ENCODE measurements at regions not wholly inside any gene's neighbourhood (a gene's known extent, or its start where the extent isn't known, plus 50 kb on each side); places are given as distances from the start of the nearest gene placed in this dataset.
"Not testable (repeated sequence)": the region's sequence is repeated elsewhere in the genome, so short reads cannot be mapped to it uniquely, and the experiment has no call there.

GRCh38 chr2:64937314-64937686 lies 51.9 kb upstream of the SLC1A4 start:
- not testable (repeated sequence) for H3K4me3 Mint-ChIP-seq, H3K27ac Mint-ChIP-seq
- peaks cover 21% of the 10 kb centered on the region for H3K4me1 Mint-ChIP-seq

GRCh38 chr2:64937687-64938491 lies 51.3 kb upstream of the SLC1A4 start:
- Mint-ChIP-seq H3K9me3 (peaks cover 11% of the 10 kb centered on the region), H3K4me1 (peaks cover 22% of the 10 kb centered on the region), H3K4me3 (no peak overlapping the region), H3K36me3 (no peaks in the 10 kb centered on the region), H3K27me3 (peaks cover 14% of the 10 kb centered on the region), H3K27ac (no peak overlapping the region)
- no peak for DNase-seq
- CTCF ChIA-PET: interaction anchor here (0.8 to 1.3 kb wide), 4 partner anchors 9 to 94 kb away, joined by 3 read pairs; no protein-coding TSS in a partner anchor

More at GRCh38 chr2:64937314-64937686, 51.9 kb upstream of the SLC1A4 start:
- H3K27me3 Mint-ChIP-seq: peaks cover 18% of the 10 kb centered on the region
- peaks cover 11% of the 10 kb centered on the region for H3K9me3 Mint-ChIP-seq
- DNase-seq, H3K36me3 Mint-ChIP-seq: not testable (repeated sequence)
- CTCF ChIA-PET: interaction anchor here (1.2 to 1.3 kb wide), 2 partner anchors 9 to 13 kb away, joined by 3 read pairs; no protein-coding TSS in a partner anchor

- CTCF ChIA-PET: interaction anchor here (0.8 to 1.2 kb wide), 4 partner anchors 14 to 94 kb away, joined by 3 read pairs; no protein-coding TSS in a partner anchor
- Mint-ChIP-seq H3K4me1 (peaks cover 22% of the 10 kb centered on the region), H3K27me3 (peaks cover 14% of the 10 kb centered on the region), H3K36me3 (no peaks in the 10 kb centered on the region), H3K4me3 (no peak overlapping the region), H3K27ac (no peak overlapping the region), H3K9me3 (peaks cover 11% of the 10 kb centered on the region)
- DNase-seq: no peak
These were observed 50.5 kb upstream of the SLC1A4 start for GRCh38 chr2:64938607-64939285.

- H3K27ac Mint-ChIP-seq: no peak overlapping the region
- CTCF ChIA-PET: interaction anchor here (0.5 to 0.8 kb wide), 2 partner anchors 16 to 93 kb away, joined by 3 read pairs; no protein-coding TSS in a partner anchor
These were observed 49.8 kb upstream of the SLC1A4 start for GRCh38 chr2:64939332-64939917.

More at GRCh38 chr2:64939332-64939917, 49.8 kb upstream of the SLC1A4 start:
- Mint-ChIP-seq H3K4me3 (no peak overlapping the region), H3K36me3 (peaks cover 3% of the 10 kb centered on the region), H3K27me3 (peaks cover 10% of the 10 kb centered on the region), H3K9me3 (peaks cover 11% of the 10 kb centered on the region), H3K4me1 (peaks cover 28% of the 10 kb centered on the region)
- no peak for DNase-seq
